HG03457 (cell line): ENCODE measurements at regions not wholly inside any gene's neighbourhood (a gene's known extent, or its start where the extent isn't known, plus 50 kb on each side); places are given as distances from the start of the nearest gene placed in this dataset.
"Not testable (repeated sequence)": the region's sequence is repeated elsewhere in the genome, so short reads cannot be mapped to it uniquely, and the experiment has no call there.

Experiments
- ATAC-seq: cut with Tn5 transposase; IDR thresholded peaks from one replicate; pipeline ENCODE4 v1.9.1; 2021; ENCODE audit warnings: moderate number of reproducible peaks; ENCODE audit not compliant: unreplicated experiment

DNA sequence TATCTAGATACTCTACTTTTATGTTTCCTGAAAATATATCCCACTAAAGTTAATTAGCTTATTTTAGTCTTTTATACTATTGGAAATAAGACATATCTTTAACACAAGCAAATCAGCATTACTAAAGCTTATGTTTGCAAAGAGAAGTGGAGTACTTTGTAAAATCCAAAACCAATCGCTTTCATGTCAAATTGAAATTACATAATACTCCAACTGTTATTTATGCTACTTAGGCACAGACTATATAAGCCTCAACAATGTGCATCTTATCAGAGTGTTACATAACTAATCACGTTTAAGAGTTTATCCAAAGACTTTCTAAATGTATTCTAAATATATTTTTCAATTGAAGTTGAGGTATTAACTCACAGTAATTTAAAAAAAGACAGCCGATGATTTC, 200.0 kb downstream of the PCDH20 start:
- no peak for ATAC-seq

DNA sequence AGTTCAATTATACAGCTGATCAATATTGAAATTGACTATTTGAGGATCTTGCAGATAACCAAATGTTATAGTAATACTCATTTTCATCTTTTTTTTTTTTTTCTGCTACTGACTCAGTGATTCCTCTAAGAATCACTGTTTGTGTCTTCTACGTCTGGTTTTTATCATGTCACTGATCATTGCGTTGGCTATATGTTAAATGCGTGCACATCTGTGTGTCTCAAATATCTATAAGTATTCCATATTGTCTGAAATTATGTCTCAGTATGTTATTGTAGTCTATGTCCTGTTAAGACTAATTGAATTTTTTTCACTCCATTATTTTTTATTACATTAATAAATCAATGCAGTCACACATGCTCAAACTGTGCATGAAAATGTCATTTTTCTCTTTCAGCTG, 200.5 kb downstream of the PCDH20 start:
- no peak for ATAC-seq

DNA sequence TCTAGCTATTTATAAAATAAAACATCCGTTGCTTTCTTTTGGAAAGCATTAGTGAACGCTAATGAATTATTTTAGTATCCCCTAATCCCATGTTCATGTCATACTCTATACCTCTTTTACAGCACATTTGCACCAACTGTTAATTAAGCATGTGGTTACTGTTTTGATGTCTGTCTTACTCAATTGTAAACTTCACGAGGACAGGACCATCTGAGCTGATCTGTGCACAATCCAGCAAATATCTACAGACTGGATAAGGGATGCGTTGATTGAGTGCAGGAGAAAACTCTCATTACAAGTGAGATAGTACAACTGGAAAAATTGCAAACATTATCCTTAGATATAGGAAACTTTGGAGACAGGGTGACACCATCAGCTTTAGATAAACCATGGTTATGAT, 201.1 kb downstream of the PCDH20 start:
- ATAC-seq = no peak

DNA sequence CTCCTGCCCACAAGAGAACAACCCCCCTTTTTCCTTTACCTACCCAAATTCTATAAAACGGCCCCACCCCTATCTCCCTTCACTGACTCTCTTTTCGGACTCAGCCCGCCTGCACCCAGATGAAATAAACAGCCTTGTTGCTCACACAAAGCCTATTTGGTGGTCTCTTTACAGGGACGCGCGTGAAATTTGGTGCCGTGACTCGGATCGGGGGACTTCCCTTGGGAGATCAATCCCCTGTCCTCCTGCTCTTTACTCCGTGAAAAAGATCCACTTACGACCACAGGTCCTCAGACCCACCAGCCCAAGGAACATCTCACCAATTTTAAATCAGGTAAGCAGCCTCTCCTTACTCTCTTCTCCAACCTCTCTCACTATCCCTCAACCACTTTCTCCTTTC, 209.8 kb downstream of the PCDH20 start:
- ATAC-seq = not testable (repeated sequence)

DNA sequence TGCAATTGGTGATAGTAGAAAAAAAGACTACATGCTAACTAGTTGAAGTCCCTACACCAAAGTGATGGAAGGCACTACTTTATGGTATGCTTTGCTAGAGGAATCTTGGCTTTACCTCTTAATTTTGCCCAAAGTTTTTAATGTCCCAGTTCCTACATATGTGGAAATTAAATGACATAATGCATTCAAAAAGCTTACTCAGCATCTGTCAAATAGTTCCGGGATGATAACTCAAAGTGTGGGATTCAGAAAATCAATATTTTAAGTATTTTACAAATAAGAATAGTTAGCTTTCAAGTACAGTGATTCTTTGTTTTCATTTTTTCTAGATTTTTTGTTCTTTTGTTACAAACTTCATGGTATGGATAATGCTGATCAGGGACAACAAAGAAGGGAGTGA, 211.6 kb downstream of the PCDH20 start:
- ATAC-seq = no peak

DNA sequence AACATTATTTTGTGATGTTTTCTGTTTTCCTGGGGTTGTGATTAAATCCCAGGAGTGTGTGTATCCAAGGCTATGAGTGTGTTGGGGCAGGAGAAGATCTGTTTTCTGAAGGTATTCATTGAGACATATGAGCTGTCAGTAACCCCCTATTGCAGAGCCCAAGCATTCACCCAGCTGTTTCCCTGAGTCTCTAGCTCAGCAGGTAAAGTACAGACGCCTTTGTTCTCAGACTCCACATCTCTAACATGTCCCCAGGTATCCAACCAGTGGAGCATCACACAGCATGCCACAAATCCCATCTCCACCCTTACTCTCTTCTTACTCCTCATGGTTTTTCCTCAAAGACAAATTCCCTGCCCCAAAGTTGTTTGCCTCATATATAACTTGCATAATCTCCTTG, 213.6 kb downstream of the PCDH20 start:
- ATAC-seq = no peak

DNA sequence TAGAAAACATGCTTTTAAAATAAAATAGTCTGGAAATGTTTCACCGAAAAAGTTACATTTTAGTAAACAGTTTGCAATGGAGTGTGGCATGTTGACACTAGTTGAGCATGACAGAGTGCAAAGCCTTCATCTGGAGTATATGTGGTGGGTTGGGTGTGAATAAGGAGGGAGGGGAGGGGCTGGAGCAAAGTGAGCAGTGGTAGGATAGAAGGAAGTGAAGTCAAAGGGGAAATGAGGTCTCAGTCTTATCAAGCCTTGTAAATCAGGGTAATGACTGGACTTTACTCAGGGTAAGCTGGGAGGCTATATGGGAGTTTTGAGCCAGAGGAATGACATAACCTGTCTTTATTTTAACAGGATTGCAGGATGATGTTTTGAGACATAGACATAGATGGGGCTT, 222.8 kb downstream of the PCDH20 start:
- ATAC-seq = no peak

DNA sequence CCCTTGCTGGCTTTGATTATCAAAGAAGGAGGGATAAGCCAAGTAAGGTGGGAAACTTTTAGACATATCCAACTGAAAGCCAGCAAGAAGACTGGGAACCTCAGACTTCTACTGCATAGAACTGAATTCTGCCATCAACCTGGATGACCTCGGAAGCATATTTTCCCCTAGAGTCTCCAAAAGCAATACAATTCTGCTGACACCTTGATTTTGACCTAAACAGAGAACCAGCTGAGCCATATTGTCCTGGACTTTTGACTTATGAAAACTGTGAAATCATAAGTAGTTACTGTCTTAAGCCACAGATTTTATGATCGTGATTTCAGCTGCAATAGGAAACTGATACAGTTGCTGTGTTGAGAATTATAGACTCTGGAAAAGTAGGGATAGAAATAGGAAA, 227.6 kb downstream of the PCDH20 start:
- ATAC-seq = no peak

DNA sequence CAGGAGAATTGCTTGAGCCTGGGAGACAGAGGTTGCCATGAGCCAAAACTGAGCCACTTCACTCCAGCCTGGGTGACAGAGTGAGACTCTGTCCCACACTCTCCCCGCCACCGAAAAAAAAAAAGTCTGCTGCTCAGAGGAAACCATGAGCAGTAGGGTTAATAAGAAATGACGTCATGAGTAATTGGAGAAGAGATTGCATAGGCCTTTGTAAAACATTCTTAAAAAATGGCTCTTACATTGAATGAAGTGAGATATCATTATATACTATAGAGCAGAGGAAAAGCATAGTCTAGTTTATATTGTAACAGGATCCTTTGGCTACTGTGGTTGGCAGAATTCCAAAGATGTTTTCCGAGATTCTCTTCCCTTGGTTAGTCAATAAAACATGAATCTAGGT, 228.2 kb downstream of the PCDH20 start:
- no peak for ATAC-seq

DNA sequence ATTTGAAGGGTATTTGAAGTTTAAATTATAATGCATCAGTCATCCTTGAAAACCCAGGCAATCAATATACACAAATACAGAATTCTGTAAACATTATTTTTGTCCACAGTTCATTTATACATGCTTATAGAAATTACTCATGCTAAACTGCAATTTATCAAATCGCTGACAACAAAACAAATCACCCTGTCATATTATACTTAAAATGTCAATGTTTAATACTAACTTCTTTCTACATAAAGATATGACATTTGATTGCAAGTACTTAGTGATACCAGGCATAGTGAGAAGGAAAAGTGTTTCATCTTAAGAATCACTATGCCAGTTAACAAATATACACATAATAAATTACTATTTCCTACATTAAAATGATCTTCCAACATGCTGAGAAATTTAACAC, 232.0 kb downstream of the PCDH20 start:
- no peak for ATAC-seq

DNA sequence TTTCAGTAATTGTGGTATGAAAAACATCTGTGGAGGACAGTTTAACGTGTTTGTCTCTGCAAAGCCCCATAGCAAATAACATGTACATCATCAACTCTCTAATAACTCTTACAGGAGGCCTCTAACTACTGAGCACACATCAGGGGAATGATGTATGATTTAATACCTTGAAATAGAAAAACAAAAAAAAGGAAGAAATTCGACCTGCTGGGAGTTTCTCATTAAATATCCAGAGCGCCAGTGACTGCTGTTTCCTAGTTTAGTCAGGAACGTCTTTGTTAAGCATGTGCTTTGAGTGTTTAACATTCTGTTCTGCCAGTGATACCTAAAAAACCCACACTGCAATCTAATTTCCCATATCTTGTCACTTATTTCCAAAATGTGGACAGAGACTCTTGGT, 235.4 kb downstream of the PCDH20 start:
- ATAC-seq = no peak

DNA sequence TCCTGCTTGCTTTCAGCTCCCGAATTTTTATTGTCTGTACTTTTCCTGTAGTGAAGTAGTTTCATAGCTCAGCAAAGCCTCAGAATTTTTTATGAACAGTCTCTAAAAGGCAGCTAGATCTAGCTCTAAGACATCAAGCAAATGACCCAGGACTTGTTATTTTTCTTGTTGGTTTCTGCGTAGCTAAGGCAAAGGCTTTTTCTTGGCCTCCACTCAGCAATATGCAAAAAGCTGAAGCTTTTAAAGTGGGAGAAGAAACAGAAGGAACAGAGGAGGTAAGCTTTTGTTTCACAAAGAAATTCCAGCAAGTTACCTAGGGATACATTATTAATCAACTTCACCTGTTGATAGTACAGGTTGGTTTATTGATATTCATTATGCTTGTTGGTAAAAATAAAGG, 235.9 kb downstream of the PCDH20 start:
- ATAC-seq = no peak

DNA sequence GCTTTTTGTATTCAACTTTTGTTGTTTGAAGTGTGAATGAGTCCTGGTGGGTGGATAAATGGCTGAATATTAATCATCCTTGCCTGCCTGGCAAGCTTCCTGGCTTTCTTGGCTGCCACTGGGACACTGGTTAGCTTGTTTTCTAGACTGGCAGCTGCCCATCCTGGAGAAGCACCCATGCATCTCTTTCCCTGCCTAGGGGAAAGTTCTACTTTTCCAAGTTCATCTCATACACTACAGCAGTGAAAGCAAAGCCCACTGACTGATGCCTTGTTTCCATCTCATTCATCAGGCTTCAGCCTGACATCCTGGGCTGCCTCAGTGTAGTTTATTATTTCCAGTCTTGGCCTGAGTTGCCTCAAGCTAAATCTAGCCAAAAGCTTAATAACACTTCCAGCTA, 244.8 kb downstream of the PCDH20 start:
- no peak for ATAC-seq

DNA sequence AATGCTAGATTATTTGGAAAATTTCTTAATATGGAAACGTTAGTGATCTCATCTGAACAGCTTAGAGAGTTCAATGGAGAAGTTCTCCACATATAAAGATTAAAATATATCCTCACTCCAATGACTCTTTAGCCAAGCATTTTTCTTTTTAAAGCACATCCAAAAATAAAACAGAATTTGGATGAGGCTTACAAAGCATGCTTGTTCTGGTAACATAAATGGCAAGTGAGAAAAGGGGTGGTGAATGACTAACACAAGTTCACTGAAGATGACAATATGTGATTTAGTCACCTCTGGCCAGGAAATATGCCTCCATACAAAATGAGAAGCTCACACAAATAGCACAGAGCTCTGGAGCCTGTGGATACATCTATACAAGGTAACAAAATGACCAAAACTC, 253.0 kb downstream of the PCDH20 start:
- ATAC-seq = no peak

DNA sequence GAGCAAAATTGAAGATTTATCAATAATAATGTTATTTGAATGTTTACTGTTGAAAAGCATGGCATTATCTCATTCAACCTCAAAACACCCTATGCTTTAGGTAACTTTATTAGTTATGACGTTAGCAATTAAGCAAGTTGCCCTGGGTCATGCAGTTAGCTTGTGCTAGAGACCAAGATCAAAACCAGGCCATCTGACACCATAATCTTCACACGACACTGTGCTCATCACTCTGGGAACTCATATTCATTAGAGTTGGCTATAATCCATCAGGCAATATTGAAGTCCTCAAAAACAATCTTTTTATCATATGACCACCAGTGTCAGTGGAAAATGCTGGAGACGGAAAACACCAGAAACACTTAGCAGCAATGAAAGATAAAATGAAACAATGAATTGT, 253.5 kb downstream of the PCDH20 start:
- ATAC-seq = no peak

DNA sequence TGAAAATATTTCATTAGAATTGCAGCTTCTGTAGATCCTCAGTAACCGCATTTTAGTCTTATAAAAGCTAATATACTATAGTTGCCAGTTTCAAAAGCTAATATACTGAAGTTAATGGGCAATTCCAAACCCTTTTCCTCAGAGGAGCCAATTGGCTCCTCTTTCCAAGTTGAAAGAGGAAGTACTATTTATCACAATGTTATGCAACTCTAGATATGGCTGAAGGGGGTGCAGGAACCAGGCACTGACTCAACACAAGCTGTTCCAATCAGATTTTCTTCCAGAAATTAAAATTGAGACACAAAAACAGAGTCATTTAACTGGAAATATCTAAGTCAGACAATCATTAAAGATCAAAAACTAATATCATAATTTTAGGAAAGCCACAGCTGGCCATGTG, 258.9 kb downstream of the PCDH20 start:
- ATAC-seq = no peak

DNA sequence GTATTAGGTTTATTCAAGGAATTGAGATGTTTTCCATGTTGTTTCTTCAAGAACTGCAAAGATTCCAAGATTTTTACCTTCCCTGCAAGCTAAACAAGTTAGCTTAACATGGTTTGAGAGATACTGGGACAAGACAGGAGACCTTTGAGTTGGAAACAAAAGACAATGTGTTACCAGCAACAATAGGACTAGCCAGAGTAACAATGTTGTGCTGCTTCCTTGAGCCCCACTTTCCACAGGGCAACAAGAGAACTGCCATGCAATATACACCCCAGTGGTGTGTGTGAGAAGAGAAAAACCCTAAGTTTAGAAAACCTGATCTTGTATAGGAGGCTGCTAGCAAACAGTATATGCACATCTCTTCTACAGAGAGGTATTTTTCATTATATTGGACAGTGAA, 264.6 kb downstream of the PCDH20 start:
- ATAC-seq = no peak

DNA sequence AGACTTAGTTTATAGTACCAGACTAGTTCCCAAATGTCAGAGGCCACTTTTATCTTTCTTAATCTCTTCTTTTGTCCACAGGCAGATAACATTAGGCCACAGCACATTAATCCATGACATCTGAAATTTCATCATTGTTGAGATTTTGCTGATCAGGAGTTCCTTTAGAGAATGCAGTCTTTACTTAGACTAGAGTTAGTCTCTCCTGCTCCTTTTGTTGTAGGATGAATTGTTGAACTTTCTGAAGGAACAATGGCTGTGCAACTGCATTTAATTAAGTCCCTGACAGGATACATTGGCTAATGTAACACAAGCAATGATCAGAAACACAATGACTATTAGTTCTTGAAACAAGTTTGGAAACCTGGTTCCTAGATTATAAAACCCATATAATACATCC, 266.3 kb downstream of the PCDH20 start:
- ATAC-seq = no peak

DNA sequence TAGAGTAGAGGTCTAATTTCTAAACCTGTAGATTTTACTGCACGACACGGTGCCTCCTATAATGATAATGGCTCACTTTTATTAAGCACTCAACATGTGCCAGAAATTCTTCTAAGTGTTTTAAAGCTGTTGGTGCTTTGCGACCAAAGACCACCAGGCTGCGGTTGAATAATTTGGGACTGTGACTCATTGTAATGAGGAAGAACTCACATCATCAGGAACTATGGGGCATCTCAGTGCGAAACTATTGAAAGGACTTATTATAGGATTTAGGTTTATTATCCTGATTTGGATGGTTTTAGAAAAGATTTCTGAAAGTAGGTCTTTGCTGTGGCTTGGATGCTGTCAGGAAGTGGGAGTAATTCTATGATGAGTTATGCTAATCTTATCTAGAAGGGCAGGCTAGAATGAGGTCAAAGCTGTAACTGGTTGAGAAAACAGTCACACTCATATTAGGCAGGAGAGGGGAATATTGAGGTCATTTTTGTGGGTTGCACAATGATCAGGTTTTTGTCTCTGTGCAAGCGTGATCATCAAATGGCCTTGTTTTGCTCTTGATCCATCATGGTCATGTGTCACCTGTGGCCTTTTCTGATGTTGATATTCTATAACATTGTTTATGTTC, 266.8 kb downstream of the PCDH20 start:
- no peak for ATAC-seq

DNA sequence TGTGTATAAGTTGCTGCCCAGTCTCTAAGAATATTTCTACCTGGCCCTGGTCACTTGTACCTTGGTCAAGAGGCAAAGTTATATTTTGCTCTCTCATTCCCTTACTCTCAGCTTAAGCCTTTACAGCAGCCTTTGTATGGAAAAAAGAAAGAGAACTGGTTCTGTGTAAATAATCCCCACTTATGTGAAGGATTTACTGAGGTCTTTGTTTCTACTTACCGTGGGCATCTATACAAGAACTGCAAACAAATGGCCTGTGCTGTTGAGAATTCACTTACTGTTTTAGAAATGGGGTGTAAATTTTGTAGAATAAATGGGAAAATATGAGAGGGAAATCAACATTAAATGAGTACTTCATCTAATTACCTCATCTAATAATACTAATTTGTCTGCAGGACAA, 267.4 kb downstream of the PCDH20 start:
- no peak for ATAC-seq

DNA sequence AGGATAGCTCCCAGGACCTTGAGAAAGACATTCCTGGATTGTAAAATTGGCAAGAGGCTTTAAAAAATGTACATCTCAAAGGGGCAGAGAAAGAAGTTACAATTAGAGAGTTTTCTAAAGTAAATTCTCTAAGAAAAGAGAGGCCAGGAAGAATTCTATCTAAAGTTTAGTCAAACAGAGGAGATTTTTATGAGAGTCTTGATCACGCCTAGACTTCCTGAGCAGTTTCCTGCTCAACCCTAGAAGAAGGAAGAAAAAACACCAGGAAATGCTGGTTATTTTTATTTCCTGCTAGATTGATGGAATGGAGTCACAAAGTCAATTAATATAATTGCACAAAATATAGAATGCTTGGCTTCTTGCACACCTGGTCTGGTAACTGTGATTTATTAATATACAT, 269.1 kb downstream of the PCDH20 start:
- ATAC-seq = no peak

DNA sequence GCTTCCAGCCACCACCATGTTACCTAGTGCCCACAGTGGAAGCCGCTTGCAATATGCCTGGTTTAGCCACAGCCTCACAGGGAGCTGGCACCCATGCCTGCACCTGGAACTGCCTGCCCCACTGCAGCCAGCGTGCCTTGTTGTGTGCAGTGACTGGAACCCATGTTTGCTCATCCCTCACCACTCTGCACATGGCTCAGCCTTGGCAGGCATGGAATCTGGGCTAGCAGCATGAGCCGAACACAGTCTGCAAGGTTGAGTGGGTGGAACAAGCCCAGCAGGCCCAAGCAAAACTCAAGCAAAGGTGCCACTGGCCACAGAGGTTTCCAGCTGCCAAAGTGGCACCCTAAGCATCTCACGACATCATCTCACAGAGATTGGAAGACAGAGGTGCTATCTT, 269.5 kb downstream of the PCDH20 start:
- ATAC-seq = no peak

DNA sequence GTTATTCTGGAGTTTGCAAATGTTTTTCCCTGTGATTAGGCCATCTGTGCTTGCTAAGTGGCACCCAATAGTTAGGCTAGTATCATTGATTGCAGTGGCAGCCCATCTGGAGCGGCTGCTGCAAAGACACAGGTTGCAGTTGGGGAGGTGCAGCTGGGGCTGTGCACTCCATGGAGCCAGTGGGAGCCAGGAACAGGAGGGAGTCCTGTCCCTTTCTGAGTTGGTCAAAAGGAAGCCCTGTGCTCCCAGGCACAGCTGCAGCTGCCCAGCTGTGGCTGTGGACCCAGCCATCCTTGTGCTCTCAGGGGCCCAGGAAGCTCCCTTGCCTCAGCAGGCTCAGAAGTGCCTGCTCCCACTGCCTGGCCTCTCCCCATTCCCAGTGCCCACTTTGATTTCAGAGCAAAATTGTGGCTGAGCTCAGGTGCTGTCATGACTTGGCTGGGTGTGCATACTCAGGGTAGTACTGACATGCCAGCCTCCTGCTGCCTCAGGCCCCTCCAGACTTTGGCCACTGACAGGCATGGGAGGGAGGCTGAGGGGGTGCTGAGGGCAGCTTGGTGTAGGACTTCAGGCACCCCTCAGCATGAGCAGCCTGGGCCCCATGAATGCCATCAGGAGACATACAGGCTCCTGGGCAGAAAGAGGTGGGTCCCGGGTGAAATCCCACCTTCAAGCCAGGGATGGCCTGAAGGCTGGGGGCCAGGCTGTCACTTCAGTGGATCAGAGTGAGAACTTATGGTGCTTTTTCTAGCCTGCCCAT, 270.6 kb downstream of the PCDH20 start:
- ATAC-seq = no peak
